ENCODE measurements at regions not wholly inside any gene's neighbourhood (a gene's known extent, or its start where the extent isn't known, plus 50 kb on each side); places are given as distances from the start of the nearest gene placed in this dataset.

- 1 to 3% methylated on average over 45 to 46 of the region's 49 CpGs for WGBS, 2 donors
- intact Hi-C loops (cut with DNase I), result loop anchor here (10.0 kb wide), 1 partner anchor 544 kb away; no protein-coding TSS in a partner anchor
- TF ChIP-seq, protein P1, sequence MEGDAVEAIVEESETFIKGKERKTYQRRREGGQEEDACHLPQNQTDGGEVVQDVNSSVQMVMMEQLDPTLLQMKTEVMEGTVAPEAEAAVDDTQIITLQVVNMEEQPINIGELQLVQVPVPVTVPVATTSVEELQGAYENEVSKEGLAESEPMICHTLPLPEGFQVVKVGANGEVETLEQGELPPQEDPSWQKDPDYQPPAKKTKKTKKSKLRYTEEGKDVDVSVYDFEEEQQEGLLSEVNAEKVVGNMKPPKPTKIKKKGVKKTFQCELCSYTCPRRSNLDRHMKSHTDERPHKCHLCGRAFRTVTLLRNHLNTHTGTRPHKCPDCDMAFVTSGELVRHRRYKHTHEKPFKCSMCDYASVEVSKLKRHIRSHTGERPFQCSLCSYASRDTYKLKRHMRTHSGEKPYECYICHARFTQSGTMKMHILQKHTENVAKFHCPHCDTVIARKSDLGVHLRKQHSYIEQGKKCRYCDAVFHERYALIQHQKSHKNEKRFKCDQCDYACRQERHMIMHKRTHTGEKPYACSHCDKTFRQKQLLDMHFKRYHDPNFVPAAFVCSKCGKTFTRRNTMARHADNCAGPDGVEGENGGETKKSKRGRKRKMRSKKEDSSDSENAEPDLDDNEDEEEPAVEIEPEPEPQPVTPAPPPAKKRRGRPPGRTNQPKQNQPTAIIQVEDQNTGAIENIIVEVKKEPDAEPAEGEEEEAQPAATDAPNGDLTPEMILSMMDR (IDR thresholded peaks at IDR 0.05), result peak; percentile 64 to 87 (median 80)
- peak in 2 of 3 donors; percentile 26 to 36 for TF ChIP-seq POLR2A (IDR thresholded peaks at IDR 0.05)
- H3K27me3 ChIP-seq, result peaks cover 0 to 15% of the 10 kb centered on the region in 2 donors
- peaks cover 42% of the 10 kb centered on the region for H3K4me1 ChIP-seq
- peak overlapping the region in 2 of 4 donors; percentile 15 to 33 for H3K27ac ChIP-seq
- peak overlapping the region; percentile 16 to 25 for H3K4me3 ChIP-seq
- DNase-seq, result peak; percentile 94 to 97 (median 97)
- no peaks in the 10 kb centered on the region for H3K9me3 ChIP-seq
- H3K36me3 ChIP-seq (replicated peaks in 1 of 2; ENCODE audit: insufficient read depth in 1 of 2, low read depth in 2 of 2), result no peaks in the 10 kb centered on the region
- ATAC-seq, result peak; percentile 98
These were observed 127.5 kb downstream of the TMEM161B start for GRCh38 chr5:88140856-88141752.

DNA sequence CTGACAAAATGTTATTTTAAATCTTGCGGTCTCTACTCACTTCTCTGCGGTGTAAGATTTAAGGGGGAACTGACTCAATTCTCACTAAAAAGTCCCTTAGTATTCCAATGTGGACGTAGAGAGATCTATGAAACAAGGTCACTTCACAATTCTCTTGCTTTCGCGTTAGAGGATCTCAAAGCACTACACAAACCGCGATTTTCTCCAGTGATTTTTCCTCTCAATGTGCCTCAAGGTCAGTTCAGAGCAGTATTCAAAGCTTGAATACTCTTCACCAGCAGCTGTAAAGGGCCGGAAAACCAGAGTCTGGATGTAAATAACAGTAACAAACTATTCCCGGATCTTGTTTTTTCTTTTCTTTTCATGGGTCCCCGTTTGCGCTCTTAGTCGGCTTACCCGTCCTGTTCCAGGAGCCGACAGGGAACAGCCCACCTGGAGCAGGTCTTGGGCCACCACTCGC, 128.2 kb downstream of the TMEM161B start:
- TF ChIP-seq, protein P1 (IDR thresholded peaks at IDR 0.05), result no peak
- TF ChIP-seq POLR2A (IDR thresholded peaks at IDR 0.05), result no peak
- WGBS, 2 donors, result 2 to 4% methylated on average over 15 of the region's 15 CpGs
- Histone ChIP-seq H3K36me3 (replicated peaks in 1 of 2; ENCODE audit: insufficient read depth in 1 of 2, low read depth in 2 of 2) (no peaks in the 10 kb centered on the region), H3K27ac (no peak overlapping the region), H3K9me3 (no peaks in the 10 kb centered on the region), H3K4me1 (peaks cover 36% of the 10 kb centered on the region), H3K4me3 (peak overlapping the region; percentile 16 to 25), H3K27me3 (peaks cover 0 to 15% of the 10 kb centered on the region in 2 donors)
- DNase-seq, result peak in 1 of 4 donors; percentile 34
- no peak for ATAC-seq
- intact Hi-C loops (cut with DNase I), result loop anchor here (10.0 kb wide), 1 partner anchor 544 kb away; no protein-coding TSS in a partner anchor

DNA sequence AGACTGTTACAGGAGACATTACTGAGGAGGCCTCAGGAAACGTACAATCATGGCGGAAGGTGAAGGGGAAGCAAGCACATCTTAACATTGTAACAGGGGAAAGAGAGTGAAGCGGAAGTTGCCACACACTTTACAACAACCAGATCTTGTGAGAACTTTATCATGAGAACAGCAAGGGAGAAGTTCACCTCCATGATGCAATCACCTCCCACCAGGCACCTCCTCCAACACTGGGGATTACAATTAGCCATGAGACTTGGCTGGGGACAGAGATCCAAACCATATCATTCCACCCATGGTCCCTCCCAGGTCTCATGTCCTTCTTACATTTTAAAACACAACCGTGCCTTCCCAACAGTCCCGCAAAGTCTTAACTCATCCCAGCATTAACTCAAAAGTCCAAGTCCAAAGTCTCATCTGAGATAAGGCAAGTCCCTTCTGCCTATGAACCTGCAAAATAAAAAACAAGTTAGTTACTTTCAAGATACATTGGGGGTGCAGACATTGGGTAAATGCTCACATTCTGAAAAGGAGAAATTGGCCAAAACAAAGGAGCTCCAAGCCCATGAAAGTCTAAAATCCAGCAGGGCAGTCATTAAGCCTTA, 138.3 kb downstream of the TMEM161B start:
- H3K36me3 ChIP-seq (replicated peaks in 1 of 2; ENCODE audit: insufficient read depth in 1 of 2, low read depth in 2 of 2), result no peaks in the 10 kb centered on the region
- intact Hi-C loops (cut with DNase I), result no loop called here
- H3K9me3 ChIP-seq, result no peaks in the 10 kb centered on the region
- H3K4me3 ChIP-seq, result no peak overlapping the region
- ATAC-seq (no peak), DNase-seq (no peak)
- 82 to 85% methylated on average over 5 of the region's 5 CpGs for WGBS, 2 donors
- H3K27me3 ChIP-seq, result peaks cover 0 to 6% of the 10 kb centered on the region in 2 donors
- no peak overlapping the region for H3K27ac ChIP-seq
- no peak for TF ChIP-seq POLR2A (IDR thresholded peaks at IDR 0.05)
- TF ChIP-seq, protein P1 (IDR thresholded peaks at IDR 0.05), result no peak
- no peaks in the 10 kb centered on the region for H3K4me1 ChIP-seq

DNA sequence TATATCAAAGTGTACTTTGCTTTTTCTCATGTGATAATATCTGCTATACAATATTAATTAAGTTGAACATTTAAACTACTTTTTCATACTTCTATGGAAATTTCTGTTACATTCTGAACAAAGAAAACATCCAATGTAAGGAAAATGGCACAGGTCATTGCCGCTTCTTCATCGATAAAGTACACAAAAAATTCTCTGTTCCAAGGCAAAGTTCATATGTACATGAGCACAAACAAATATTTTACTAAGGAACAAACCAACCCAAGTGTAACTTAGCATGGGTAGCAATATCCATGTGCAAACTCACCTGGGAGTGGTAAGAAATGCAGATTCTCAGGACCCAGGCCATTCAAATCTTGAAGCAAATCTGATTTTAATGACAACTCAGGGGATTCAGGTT, 139.8 kb downstream of the TMEM161B start:
- Histone ChIP-seq H3K4me3 (no peak overlapping the region), H3K9me3 (peaks cover 0 to 7% (median 0%) of the 10 kb centered on the region in 3 donors), H3K4me1 (no peaks in the 10 kb centered on the region), H3K27ac (no peak overlapping the region), H3K27me3 (peaks cover 0 to 6% of the 10 kb centered on the region in 2 donors), H3K36me3 (replicated peaks in 1 of 2; ENCODE audit: insufficient read depth in 1 of 2, low read depth in 2 of 2) (no peaks in the 10 kb centered on the region)
- WGBS, 2 donors, result 72 to 83% methylated on average over 2 of the region's 2 CpGs
- TF ChIP-seq, protein P1 (IDR thresholded peaks at IDR 0.05), result no peak
- no peak for TF ChIP-seq POLR2A (IDR thresholded peaks at IDR 0.05)
- intact Hi-C loops (cut with DNase I), result no loop called here
- ATAC-seq (no peak), DNase-seq (no peak)

All from body of pancreas (tissue), 4 donors.